HEK293T (cell line): ENCODE measurements at regions not wholly inside any gene's neighbourhood (a gene's known extent, or its start where the extent isn't known, plus 50 kb on each side); places are given as distances from the start of the nearest gene placed in this dataset.
"Not testable (repeated sequence)": the region's sequence is repeated elsewhere in the genome, so short reads cannot be mapped to it uniquely, and the experiment has no call there.

Source experiments
- CTCF ChIA-PET: fragments of 350-600 bp; formaldehyde crosslinking; extraction: SDS; loops from one replicate; lab custom pipeline; 2021; ENCODE audit warnings: antibody characterized with exemption, inconsistent platforms; lab: Yijun Ruan, JAX
- POLR2A ChIA-PET: fragments of 350-600 bp; formaldehyde crosslinking; extraction: SDS; loops from one replicate; lab custom pipeline; 2020; ENCODE audit warnings: antibody characterized with exemption, inconsistent platforms; lab: Yijun Ruan, JAX
- DNase-seq: peaks from one replicate; pipeline ENCODE4 v3.0.0; 2012; ENCODE audit warnings: mixed read lengths; ENCODE audit errors: extremely low spot score
- ARNT ChIP-seq: fragments of 450-650 bp; IDR thresholded peaks from 2 replicates; pipeline ENCODE4 v1.6.1; 2017; ENCODE audit warnings: mild to moderate bottlenecking
- BHLHE40 ChIP-seq: fragments of 450-650 bp; IDR thresholded peaks from 2 replicates; pipeline ENCODE4 v1.6.1; 2016; ENCODE audit warnings: mild to moderate bottlenecking, moderate library complexity, borderline replicate concordance
- CTBP1 ChIP-seq: fragments of 450-650 bp; IDR thresholded peaks from 2 replicates; pipeline ENCODE4 v1.6.1; 2016; ENCODE audit warnings: borderline replicate concordance
- ELF4 ChIP-seq: fragments of 450-650 bp; IDR thresholded peaks from 2 replicates; pipeline ENCODE4 v1.6.1; 2017; ENCODE audit warnings: antibody characterized with exemption
- FOXA1 ChIP-seq: fragments of 450-650 bp; IDR thresholded peaks from 2 replicates; pipeline ENCODE4 v1.6.1; 2016; ENCODE audit warnings: mild to moderate bottlenecking
- FOXK2 ChIP-seq: fragments of 450-650 bp; IDR thresholded peaks from 2 replicates; pipeline ENCODE4 v1.6.1; 2016; ENCODE audit warnings: mild to moderate bottlenecking
- FOXM1 ChIP-seq: fragments of 450-650 bp; IDR thresholded peaks from 2 replicates; pipeline ENCODE4 v1.6.1; 2017; ENCODE audit warnings: mild to moderate bottlenecking, borderline replicate concordance
- HDGF ChIP-seq: fragments of 450-650 bp; IDR thresholded peaks from 2 replicates; pipeline ENCODE4 v1.6.1; 2017; ENCODE audit warnings: antibody characterized with exemption, borderline replicate concordance
- L3MBTL2 ChIP-seq: fragments of 450-650 bp; conservative IDR thresholded peaks from 2 replicates; pipeline ENCODE4 v1.6.1; 2016; ENCODE audit warnings: mild to moderate bottlenecking
- LEF1 ChIP-seq: fragments of 450-650 bp; IDR thresholded peaks from 2 replicates; pipeline ENCODE4 v1.6.1; 2017; ENCODE audit warnings: mild to moderate bottlenecking, borderline replicate concordance
- NFRKB ChIP-seq: fragments of 450-650 bp; IDR thresholded peaks from 2 replicates; pipeline ENCODE4 v1.6.1; 2016; ENCODE audit warnings: mild to moderate bottlenecking, moderate library complexity
- PKNOX1 ChIP-seq: fragments of 450-650 bp; IDR thresholded peaks from 2 replicates; pipeline ENCODE4 v1.6.1; 2016
- SP1 ChIP-seq: fragments of 450-650 bp; IDR thresholded peaks from 2 replicates; pipeline ENCODE4 v1.6.1; 2017
- SUZ12 ChIP-seq: fragments of 450-650 bp; IDR thresholded peaks from 2 replicates; pipeline ENCODE4 v1.6.1; 2016; ENCODE audit warnings: mild to moderate bottlenecking
- TARDBP ChIP-seq: fragments of 450-650 bp; IDR thresholded peaks from 2 replicates; pipeline ENCODE4 v1.6.1; 2016
- ZNF384 ChIP-seq: fragments of 450-650 bp; IDR thresholded peaks from 2 replicates; pipeline ENCODE4 v1.6.1; 2016

- POLR2A ChIA-PET, CTCF ChIA-PET, DNase-seq: not testable (repeated sequence)
Measured at GRCh38 chr5:100066020-100066419, 469.2 kb upstream of the FAM174A start.

GRCh38 chr5:100043475-100043874, 491.7 kb upstream of the FAM174A start:
- TF ChIP-seq LEF1: no peak
- no peak for TF ChIP-seq HDGF
- no peak for TF ChIP-seq NFRKB
- no peak for TF ChIP-seq FOXM1
- TF ChIP-seq SUZ12: no peak
- TF ChIP-seq PKNOX1: no peak
- TF ChIP-seq ZNF384: no peak
- TF ChIP-seq L3MBTL2: no peak
- TF ChIP-seq ARNT: no peak
- no peak for TF ChIP-seq FOXK2
- TF ChIP-seq CTBP1: no peak
- no peak for TF ChIP-seq TARDBP
- TF ChIP-seq SP1: no peak
- no peak for TF ChIP-seq ELF4
- no peak for TF ChIP-seq BHLHE40
- TF ChIP-seq FOXA1: no peak
- ChIA-PET POLR2A (no interaction called here), CTCF (no interaction called here)
- DNase-seq: no peak

GRCh38 chr5:100026606-100027005, 508.6 kb upstream of the FAM174A start:
- POLR2A ChIA-PET: no interaction called here
- no peak for DNase-seq
- CTCF ChIA-PET: no interaction called here
- TF ChIP-seq ARNT: no peak
- no peak for TF ChIP-seq HDGF
- TF ChIP-seq BHLHE40: no peak
- no peak for TF ChIP-seq L3MBTL2
- no peak for TF ChIP-seq FOXA1
- TF ChIP-seq FOXK2: no peak
- TF ChIP-seq SUZ12: no peak

- ChIA-PET POLR2A (no interaction called here), CTCF (no interaction called here)
- DNase-seq: no peak
- TF ChIP-seq ARNT (no peak), LEF1 (no peak), BHLHE40 (no peak), FOXA1 (no peak), PKNOX1 (no peak), FOXM1 (no peak), CTBP1 (no peak), TARDBP (no peak), SP1 (no peak), NFRKB (no peak), FOXK2 (no peak), SUZ12 (no peak), L3MBTL2 (no peak)
Measured at GRCh38 chr5:100023536-100023935, 511.6 kb upstream of the FAM174A start.

GRCh38 chr5:100017520-100018262, 517.5 kb upstream of the FAM174A start:
- DNase-seq: no peak
- CTCF ChIA-PET: interaction anchor here (0.6 kb wide), 1 partner anchor 959 kb away, joined by 3 read pairs; no protein-coding TSS in a partner anchor
- POLR2A ChIA-PET: no interaction called here
- TF ChIP-seq ZNF384 (no peak), SP1 (no peak)

GRCh38 chr5:100013305-100013704, 521.9 kb upstream of the FAM174A start:
- DNase-seq, POLR2A ChIA-PET, CTCF ChIA-PET: not testable (repeated sequence)

GRCh38 chr5:100011160-100011559, 524.0 kb upstream of the FAM174A start:
- POLR2A ChIA-PET, DNase-seq, CTCF ChIA-PET: not testable (repeated sequence)

- TF ChIP-seq SUZ12: no peak
- POLR2A ChIA-PET: no interaction called here
- CTCF ChIA-PET: no interaction called here
- no peak for DNase-seq
Measured at GRCh38 chr5:100004969-100005368, 530.2 kb upstream of the FAM174A start.
